HepG2 (cell line): ENCODE measurements at regions not wholly inside any gene's neighbourhood (a gene's known extent, or its start where the extent isn't known, plus 50 kb on each side); places are given as distances from the start of the nearest gene placed in this dataset.
A peak's percentile ranks its signal among the peaks of the same experiment; 100 is the strongest.

Experiments
- ATAC-seq: fragments of 200-7000 bp; cut with Tn5 transposase; 3 replicates; pipeline ENCODE4 v1.9.1; 2020; ENCODE audit warnings: mild to moderate bottlenecking, moderate library complexity
- BruUV-seq: library from RNA; stranded (reverse); fragments of 400-500 nt; replicated peaks from 2 replicates; lab custom pipeline; 2021; lab: Mats Ljungman, UMichigan
- CTCF ChIA-PET: fragments of 300-600 bp; formaldehyde crosslinking; extraction: SDS; loops from one replicate; lab custom pipeline; 2021; ENCODE audit warnings: low total read pairs, inconsistent platforms, low intra/inter-chr PET ratio; lab: Yijun Ruan, JAX
- POLR2A ChIA-PET: fragments of 350-600 bp; sonication (Branson Sonifier 250); formaldehyde crosslinking; loops from one replicate; lab custom pipeline; 2020; ENCODE audit warnings: antibody characterized with exemption, inconsistent platforms; lab: Yijun Ruan, JAX
- DNase-seq: peaks from one replicate; pipeline ENCODE4 v3.0.0-alpha.2; 2015; ENCODE audit warnings: low spot score
- FAIRE-seq: peaks from 3 replicates; lab custom pipeline; 2011; peaks lifted over from hg19 to GRCh38; lab: Jason Lieb, UNC
- H2AFZ ChIP-seq: one replicate; pipeline ENCODE4 v1.6.1; 2011; ENCODE audit warnings: low read length, inconsistent platforms
- H3K27ac ChIP-seq: fragments of 300-600 bp; 3 replicates; pipeline ENCODE4 v1.8.0; 2011; ENCODE audit warnings: mixed run types, mild to moderate bottlenecking, mixed read lengths, low read length, inconsistent platforms; ENCODE audit not compliant: insufficient read depth; ENCODE audit errors: extremely low read length
- H3K27me3 ChIP-seq, 2 experiments: fragments of 200-600 bp in 1 of 2; 2 replicates in 1 of 2; 3 replicates in 1 of 2; pipeline versions ENCODE4 v1.6.0 to v1.8.0; 2011; ENCODE audit warnings: low read length in 2 of 2, mild to moderate bottlenecking in 2 of 2, moderate library complexity in 2 of 2, inconsistent platforms in 1 of 2; ENCODE audit not compliant: insufficient read depth in 2 of 2, control insufficient read depth in 1 of 2
- H3K36me3 ChIP-seq, 2 experiments: fragments of 200-600 bp in 1 of 2; replicated peaks in 1 of 2; 2 replicates in 1 of 2; 3 replicates in 1 of 2; pipeline versions ENCODE4 v1.5.1 to v1.8.0; 2011; ENCODE audit warnings: low read length in 2 of 2, inconsistent platforms in 1 of 2; ENCODE audit not compliant: insufficient read depth in 2 of 2, control insufficient read depth in 1 of 2
- H3K4me1 ChIP-seq: 2 replicates; pipeline ENCODE4 v1.5.1; 2012; ENCODE audit warnings: low read length, inconsistent platforms; ENCODE audit not compliant: insufficient read depth
- H3K4me2 ChIP-seq: 2 replicates; pipeline ENCODE4 v1.6.0; 2011; ENCODE audit warnings: low read depth, low read length, inconsistent platforms
- H3K4me3 ChIP-seq, 3 experiments: fragments of 200-600 bp in 1 of 3; sonication (generic), shearing (Covaris generic) in 1 of 3; replicated peaks in 1 of 3; 2 replicates each; pipeline ENCODE4 v1.5.1; 2011 to 2016; ENCODE audit warnings: low read length in 3 of 3, inconsistent platforms in 2 of 3, low read depth in 2 of 3, mild to moderate bottlenecking in 2 of 3, control low read depth in 1 of 3, mixed read lengths in 1 of 3; ENCODE audit not compliant: insufficient read depth in 1 of 3
- H3K79me2 ChIP-seq: one replicate; pipeline ENCODE4 v1.6.1; 2011; ENCODE audit warnings: low read length, inconsistent platforms; ENCODE audit not compliant: insufficient read depth
- H3K9ac ChIP-seq: 2 replicates; pipeline ENCODE4 v1.6.0; 2011; ENCODE audit warnings: mild to moderate bottlenecking, low read depth, low read length, inconsistent platforms; ENCODE audit not compliant: insufficient read depth
- H3K9me3 ChIP-seq: 2 replicates; pipeline ENCODE4 v1.5.1; 2012; ENCODE audit warnings: mild to moderate bottlenecking, low read length
- H4K20me1 ChIP-seq: 2 replicates; pipeline ENCODE4 v1.6.0; 2011; ENCODE audit warnings: inconsistent platforms, mild to moderate bottlenecking, low read length, moderate library complexity; ENCODE audit not compliant: insufficient read depth
- CENPX ChIP-seq: sonication (generic); formaldehyde crosslinking; IDR thresholded peaks from 2 replicates; pipeline ENCODE4 v1.9.0; 2021; ENCODE audit warnings: mild to moderate bottlenecking, missing genetic modification reagents, moderate library complexity
- FOXP1 ChIP-seq, 2 experiments: fragments of 450-650 bp in 1 of 2; IDR thresholded peaks; 2 replicates each; pipeline ENCODE4 v1.6.1; 2017 to 2018; ENCODE audit warnings: antibody characterized with exemption in 1 of 2
- NFE2L2 ChIP-seq: fragments of 150-350 bp; IDR thresholded peaks from 2 replicates; pipeline ENCODE4 v1.6.1; 2014; ENCODE audit warnings: low read length
- NR2C2 ChIP-seq: sonication (generic); formaldehyde crosslinking; IDR thresholded peaks from 2 replicates; pipeline ENCODE4 v1.4.0; 2020; ENCODE audit warnings: missing genetic modification reagents, mild to moderate bottlenecking, moderate library complexity, borderline replicate concordance
- PRDM15 ChIP-seq: sonication (generic); formaldehyde crosslinking; IDR thresholded peaks from 2 replicates; pipeline ENCODE4 v1.4.0; 2020; ENCODE audit warnings: missing genetic modification reagents
- PREB ChIP-seq: sonication (generic); formaldehyde crosslinking; IDR thresholded peaks from 2 replicates; pipeline ENCODE4 v1.4.0; 2020; ENCODE audit warnings: missing genetic modification reagents
- SETDB1 ChIP-seq: sonication (generic); formaldehyde crosslinking; IDR thresholded peaks from 2 replicates; pipeline ENCODE4 v1.5.1; 2020; ENCODE audit warnings: missing genetic modification reagents, mild to moderate bottlenecking, borderline replicate concordance
- SNAPC2 ChIP-seq: sonication (generic); formaldehyde crosslinking; IDR thresholded peaks from 2 replicates; pipeline ENCODE4 v1.8.1; 2022; ENCODE audit warnings: mild to moderate bottlenecking, missing genetic modification reagents
- YEATS2 ChIP-seq: sonication (generic); formaldehyde crosslinking; IDR thresholded peaks from 2 replicates; pipeline ENCODE4 v1.4.0; 2020; ENCODE audit warnings: missing genetic modification reagents, borderline replicate concordance
- ZFAT ChIP-seq: sonication (generic); formaldehyde crosslinking; conservative IDR thresholded peaks from 2 replicates; pipeline ENCODE4 v1.8.1; 2023; ENCODE audit warnings: missing genetic modification reagents, inconsistent platforms
- ZNF709 ChIP-seq: sonication (generic); formaldehyde crosslinking; IDR thresholded peaks from 2 replicates; pipeline ENCODE4 v1.5.0; 2020; ENCODE audit warnings: mild to moderate bottlenecking, missing genetic modification reagents
- whole genome bisulfite sequencing: methylation state at CpG from one replicate; pipeline ENCODE4 v1.1.6; 2017; ENCODE audit warnings: low lambda C conversion rate; 5-methylcytosine and 5-hydroxymethylcytosine counted together
- in situ Hi-C: cut with HindIII; loops from 2 replicates; pipeline ENCODE4 v1.10.0; 2017; ENCODE audit warnings: low pct_unique_long_range_greater_than_20kb; ENCODE audit not compliant: extremely low pct_ligation_motif_present
- intact Hi-C: fragments of 100-400 bp; cut with micrococcal nuclease; formaldehyde crosslinking; loops from one replicate; pipeline ENCODE4 v1.10.0; 2022; ENCODE audit not compliant: unreplicated experiment
- TF ChIP-seq, protein P1 (sequence below): sonication (generic); formaldehyde crosslinking; IDR thresholded peaks from 2 replicates; pipeline ENCODE4 v1.4.0; 2020; ENCODE audit warnings: mild to moderate bottlenecking, missing genetic modification reagents
- TF ChIP-seq, protein P2 (sequence below): sonication (generic); formaldehyde crosslinking; IDR thresholded peaks from 2 replicates; pipeline ENCODE4 v1.5.0; 2020; ENCODE audit warnings: missing genetic modification reagents, mild to moderate bottlenecking, borderline replicate concordance

GRCh38 chr6:50467931-50468330 lies 245.4 kb upstream of the TFAP2D start:
- FAIRE-seq (no peak), ATAC-seq (no peak), DNase-seq (no peak)
- Histone ChIP-seq H3K27me3 (no peaks in the 10 kb centered on the region), H3K4me3 (no peak overlapping the region), H3K36me3 (no peaks in the 10 kb centered on the region), H3K27ac (no peak overlapping the region), H4K20me1 (no peaks in the 10 kb centered on the region), H2AFZ (no peak overlapping the region), H3K9me3 (no peaks in the 10 kb centered on the region), H3K4me2 (no peak overlapping the region), H3K79me2 (no peaks in the 10 kb centered on the region), H3K4me1 (no peaks in the 10 kb centered on the region), H3K9ac (no peak overlapping the region)
- in situ Hi-C loops (no loop called here), intact Hi-C loops (no loop called here)
- ChIA-PET CTCF (no interaction called here), POLR2A (no interaction called here)
- BruUV-seq, result no TSS peak
- 11% methylated on average over 4 of the region's 4 CpGs for WGBS
- TF ChIP-seq SETDB1 (no peak), YEATS2 (CRISPR knock-in tag) (no peak), NFE2L2 (no peak), SNAPC2 (CRISPR knock-in tag) (no peak), ZFAT (no peak)
- TF ChIP-seq, protein P1, sequence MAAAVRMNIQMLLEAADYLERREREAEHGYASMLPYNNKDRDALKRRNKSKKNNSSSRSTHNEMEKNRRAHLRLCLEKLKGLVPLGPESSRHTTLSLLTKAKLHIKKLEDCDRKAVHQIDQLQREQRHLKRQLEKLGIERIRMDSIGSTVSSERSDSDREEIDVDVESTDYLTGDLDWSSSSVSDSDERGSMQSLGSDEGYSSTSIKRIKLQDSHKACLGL (CRISPR knock-in tag), result no peak

- intact Hi-C loops (no loop called here), in situ Hi-C loops (no loop called here)
- DNase-seq (no peak), ATAC-seq (no peak), FAIRE-seq (no peak)
- Histone ChIP-seq H3K4me3 (no peak overlapping the region), H3K4me1 (no peaks in the 10 kb centered on the region), H2AFZ (no peak overlapping the region), H4K20me1 (no peaks in the 10 kb centered on the region), H3K9ac (no peak overlapping the region), H3K27ac (no peak overlapping the region), H3K4me2 (no peak overlapping the region), H3K79me2 (no peaks in the 10 kb centered on the region), H3K27me3 (no peaks in the 10 kb centered on the region), H3K36me3 (no peaks in the 10 kb centered on the region), H3K9me3 (no peaks in the 10 kb centered on the region)
- ChIA-PET POLR2A (no interaction called here), CTCF (no interaction called here)
- BruUV-seq, result no TSS peak
- 21% methylated on average over 8 of the region's 8 CpGs for WGBS
- TF ChIP-seq PRDM15 (CRISPR knock-in tag), result peak; percentile 80
- no peak for TF ChIP-seq ZNF709 (CRISPR knock-in tag)
- no peak for TF ChIP-seq FOXP1 (IDR thresholded peaks at IDR 0.05)
- TF ChIP-seq FOXP1 (CRISPR knock-in tag; IDR thresholded peaks at IDR 0.05), result no peak
- no peak for TF ChIP-seq PREB (CRISPR knock-in tag)
- TF ChIP-seq NR2C2, result no peak
- TF ChIP-seq, protein P2, sequence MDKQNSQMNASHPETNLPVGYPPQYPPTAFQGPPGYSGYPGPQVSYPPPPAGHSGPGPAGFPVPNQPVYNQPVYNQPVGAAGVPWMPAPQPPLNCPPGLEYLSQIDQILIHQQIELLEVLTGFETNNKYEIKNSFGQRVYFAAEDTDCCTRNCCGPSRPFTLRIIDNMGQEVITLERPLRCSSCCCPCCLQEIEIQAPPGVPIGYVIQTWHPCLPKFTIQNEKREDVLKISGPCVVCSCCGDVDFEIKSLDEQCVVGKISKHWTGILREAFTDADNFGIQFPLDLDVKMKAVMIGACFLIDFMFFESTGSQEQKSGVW (CRISPR knock-in tag), result no peak
- no peak for TF ChIP-seq CENPX (CRISPR knock-in tag)
These were observed 242.3 kb upstream of the TFAP2D start for GRCh38 chr6:50471041-50471440.
